Kidney (tissue), 13 donors: ENCODE measurements at regions not wholly inside any gene's neighbourhood (a gene's known extent, or its start where the extent isn't known, plus 50 kb on each side); places are given as distances from the start of the nearest gene placed in this dataset.

Source experiments
- DNase-seq, 5 donors: peaks; one replicate each; pipeline ENCODE4 v3.0.0-alpha.2; 2013 to 2020
- FAIRE-seq: peaks from 2 replicates; lab custom pipeline; 2012; peaks lifted over from hg19 to GRCh38; lab: Jason Lieb, UNC
- H3K27ac ChIP-seq, 2 donors: one replicate each; pipeline ENCODE4 v1.7.0; 2013; ENCODE audit warnings: low read depth in 2 of 2, low read length in 2 of 2, inconsistent platforms in 1 of 2
- H3K27me3 ChIP-seq: one replicate; pipeline ENCODE4 v1.7.1; 2013; ENCODE audit warnings: low read length, inconsistent platforms; ENCODE audit not compliant: control insufficient read depth, insufficient read depth
- H3K36me3 ChIP-seq, 3 donors: one replicate each; pipeline versions ENCODE4 v1.7.0 to v1.7.1; 2013; ENCODE audit warnings: low read length in 3 of 3, control low read depth in 1 of 3, inconsistent platforms in 1 of 3; ENCODE audit not compliant: insufficient read depth in 3 of 3, control insufficient read depth in 2 of 3
- H3K4me1 ChIP-seq, 3 donors: one replicate each; pipeline versions ENCODE4 v1.7.0 to v1.7.1; 2013; ENCODE audit warnings: low read length in 3 of 3, inconsistent platforms in 1 of 3, low read depth in 1 of 3; ENCODE audit not compliant: control insufficient read depth in 2 of 3, insufficient read depth in 2 of 3
- H3K4me3 ChIP-seq, 3 donors: one replicate each; pipeline versions ENCODE4 v1.7.0 to v1.8.1; 2013; ENCODE audit warnings: low read length in 3 of 3, control low read depth in 1 of 3, inconsistent platforms in 1 of 3
- H3K9ac ChIP-seq, 3 donors: one replicate each; pipeline versions ENCODE4 v1.7.0 to v1.7.1; 2013; ENCODE audit warnings: low read length in 3 of 3, control low read depth in 1 of 3, inconsistent platforms in 1 of 3
- H3K9me3 ChIP-seq, 3 donors: one replicate each; pipeline versions ENCODE4 v1.7.0 to v1.7.1; 2013; ENCODE audit warnings: low read length in 3 of 3, control low read depth in 1 of 3, inconsistent platforms in 1 of 3; ENCODE audit not compliant: control insufficient read depth in 2 of 3, insufficient read depth in 1 of 3
- CTCF ChIP-seq: IDR thresholded peaks from 3 replicates; pipeline ENCODE4 v1.5.1; 2012; ENCODE audit warnings: mild to moderate bottlenecking, moderate library complexity, borderline replicate concordance; ENCODE audit not compliant: insufficient read depth; ENCODE audit errors: extremely low read depth
- intact Hi-C: fragments of 100-400 bp; cut with DNase I; formaldehyde crosslinking; loops from one replicate; pipeline ENCODE4 v1.11.1; 2022
- donor health status: control.
- donor health status: control.
- donor health status: control.
- donor health status: control.
- donor health status: control.
- donor health status: DM: yes; HTN: yes; CAD: no.
- donor health status: Normal renal cell carcinoma (clear cell type).

- H3K27ac ChIP-seq: no peak overlapping the region
- no peak for TF ChIP-seq CTCF
- no peaks in the 10 kb centered on the region for H3K36me3 ChIP-seq
- no peaks in the 10 kb centered on the region for H3K27me3 ChIP-seq
- FAIRE-seq (no peak), DNase-seq (no peak)
- no peak overlapping the region for H3K4me3 ChIP-seq
- intact Hi-C loops: no loop called here
- H3K4me1 ChIP-seq: no peaks in the 10 kb centered on the region
- H3K9me3 ChIP-seq: peaks cover 0 to 1% (median 0%) of the 10 kb centered on the region in 3 donors
- no peak overlapping the region for H3K9ac ChIP-seq
Measured at GRCh38 chr6:53446151-53446550, 97.4 kb upstream of the ELOVL5 start.

GRCh38 chr6:53441761-53442160, 93.0 kb upstream of the ELOVL5 start:
- FAIRE-seq: no peak
- intact Hi-C loops: no loop called here

DNA sequence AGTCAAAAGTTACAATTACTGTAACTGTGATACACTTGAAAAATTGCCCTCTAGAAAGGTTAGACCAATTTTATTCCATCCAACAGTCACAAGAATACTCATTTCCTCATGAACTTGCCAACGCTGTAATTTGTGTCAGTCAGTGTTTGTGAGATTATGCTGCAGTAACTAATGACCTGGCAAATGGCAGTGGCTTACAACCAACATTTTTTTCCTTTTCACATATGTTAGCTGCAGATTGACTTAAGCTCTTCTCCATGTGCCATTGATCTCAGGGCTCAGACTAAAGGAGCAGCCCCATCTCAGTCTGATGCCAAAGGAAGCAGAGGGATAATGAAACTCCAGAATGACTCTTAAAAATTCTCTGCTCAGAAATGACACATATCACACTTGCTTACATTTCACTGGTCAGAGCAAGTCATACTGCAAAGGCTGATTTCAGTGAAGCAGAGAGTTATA, 92.3 kb upstream of the ELOVL5 start:
- TF ChIP-seq CTCF: no peak
- H3K9ac ChIP-seq: no peak overlapping the region
- no peaks in the 10 kb centered on the region for H3K9me3 ChIP-seq
- no peaks in the 10 kb centered on the region for H3K4me1 ChIP-seq
- DNase-seq: no peak
- no peaks in the 10 kb centered on the region for H3K27me3 ChIP-seq
- no peak for FAIRE-seq
- intact Hi-C loops: no loop called here
- no peaks in the 10 kb centered on the region for H3K36me3 ChIP-seq
- H3K4me3 ChIP-seq: no peak overlapping the region
- no peak overlapping the region for H3K27ac ChIP-seq

More at GRCh38 chr6:53441761-53442160, 93.0 kb upstream of the ELOVL5 start:
- H3K4me3 ChIP-seq: no peak overlapping the region
- no peaks in the 10 kb centered on the region for H3K4me1 ChIP-seq
- no peak for TF ChIP-seq CTCF
- H3K9me3 ChIP-seq: no peaks in the 10 kb centered on the region
- no peaks in the 10 kb centered on the region for H3K36me3 ChIP-seq
- H3K27ac ChIP-seq: no peak overlapping the region
- H3K27me3 ChIP-seq: no peaks in the 10 kb centered on the region
- H3K9ac ChIP-seq: no peak overlapping the region
- DNase-seq: no peak

GRCh38 chr6:53440336-53440945, 91.7 kb upstream of the ELOVL5 start:
- no peak overlapping the region for H3K27ac ChIP-seq
- DNase-seq (no peak), FAIRE-seq (no peak)
- H3K4me3 ChIP-seq: no peak overlapping the region
- H3K9me3 ChIP-seq: no peaks in the 10 kb centered on the region
- no peaks in the 10 kb centered on the region for H3K4me1 ChIP-seq
- no peak overlapping the region for H3K9ac ChIP-seq
- H3K36me3 ChIP-seq: no peaks in the 10 kb centered on the region
- intact Hi-C loops: no loop called here
- TF ChIP-seq CTCF: no peak
- no peaks in the 10 kb centered on the region for H3K27me3 ChIP-seq
